SU-DHL-6 (cell line): ENCODE measurements at regions not wholly inside any gene's neighbourhood (a gene's known extent, or its start where the extent isn't known, plus 50 kb on each side); places are given as distances from the start of the nearest gene placed in this dataset.

ENCODE experiments used
- EZH2phosphoT487 ChIP-seq: fragments of 200-600 bp; sonication (generic), shearing (Covaris generic); conservative IDR thresholded peaks from 2 replicates; pipeline ENCODE4 v1.6.1; 2018; ENCODE audit warnings: mild to moderate bottlenecking, antibody characterized with exemption, low read length, moderate library complexity, mixed read lengths
- TF ChIP-seq, protein P1 (sequence below): fragments of 200-600 bp; sonication (generic); IDR thresholded peaks from one replicate; pipeline ENCODE4 v1.5.1; 2017; ENCODE audit warnings: antibody characterized with exemption, mild to moderate bottlenecking, low read length, moderate library complexity; ENCODE audit not compliant: insufficient read depth, poor library complexity, severe bottlenecking

DNA sequence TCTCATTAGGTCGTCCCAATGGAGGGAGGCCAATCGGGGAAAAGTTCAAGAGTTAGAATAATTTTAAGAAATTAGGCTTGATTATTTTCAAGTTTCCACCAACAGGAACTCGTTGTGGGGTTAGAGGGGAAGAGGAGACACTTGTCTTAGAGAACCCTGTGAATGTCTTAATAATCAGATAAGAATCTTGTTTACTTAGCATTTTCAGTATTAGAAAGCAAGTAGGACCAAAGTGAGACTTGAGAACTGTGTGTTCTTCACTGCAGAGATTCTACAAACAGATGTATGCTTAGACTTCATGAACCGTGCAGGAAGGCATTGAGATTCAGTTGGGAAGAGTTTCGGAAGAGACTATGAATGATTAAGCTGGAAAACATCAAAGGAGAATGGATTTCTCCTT, 69.0 kb upstream of the HMHB1 start:
- TF ChIP-seq, protein P1, sequence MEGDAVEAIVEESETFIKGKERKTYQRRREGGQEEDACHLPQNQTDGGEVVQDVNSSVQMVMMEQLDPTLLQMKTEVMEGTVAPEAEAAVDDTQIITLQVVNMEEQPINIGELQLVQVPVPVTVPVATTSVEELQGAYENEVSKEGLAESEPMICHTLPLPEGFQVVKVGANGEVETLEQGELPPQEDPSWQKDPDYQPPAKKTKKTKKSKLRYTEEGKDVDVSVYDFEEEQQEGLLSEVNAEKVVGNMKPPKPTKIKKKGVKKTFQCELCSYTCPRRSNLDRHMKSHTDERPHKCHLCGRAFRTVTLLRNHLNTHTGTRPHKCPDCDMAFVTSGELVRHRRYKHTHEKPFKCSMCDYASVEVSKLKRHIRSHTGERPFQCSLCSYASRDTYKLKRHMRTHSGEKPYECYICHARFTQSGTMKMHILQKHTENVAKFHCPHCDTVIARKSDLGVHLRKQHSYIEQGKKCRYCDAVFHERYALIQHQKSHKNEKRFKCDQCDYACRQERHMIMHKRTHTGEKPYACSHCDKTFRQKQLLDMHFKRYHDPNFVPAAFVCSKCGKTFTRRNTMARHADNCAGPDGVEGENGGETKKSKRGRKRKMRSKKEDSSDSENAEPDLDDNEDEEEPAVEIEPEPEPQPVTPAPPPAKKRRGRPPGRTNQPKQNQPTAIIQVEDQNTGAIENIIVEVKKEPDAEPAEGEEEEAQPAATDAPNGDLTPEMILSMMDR: no peak
- no peak for TF ChIP-seq EZH2phosphoT487
